Activated naive CD8-positive, alpha-beta T cell treated with anti-CD3 and anti-CD28 coated beads, Interleukin-2, amount 50 U/mL, for 24 hours (primary cell): ENCODE measurements at regions not wholly inside any gene's neighbourhood (a gene's known extent, or its start where the extent isn't known, plus 50 kb on each side); places are given as distances from the start of the nearest gene placed in this dataset.

Experiments used
- ATAC-seq: fragments of 150-1000 bp; cut with Tn5 transposase; one replicate; pipeline ENCODE4 v1.10.0; 2021
- DNase-seq: peaks from one replicate; pipeline ENCODE4 v3.0.0; 2021
- H3K27ac Mint-ChIP-seq: one replicate; pipeline ENCODE4 v1.8.0; 2021; ENCODE audit warnings: mild to moderate bottlenecking, mixed read lengths
- H3K27me3 Mint-ChIP-seq: one replicate; pipeline ENCODE4 v1.8.0; 2021; ENCODE audit warnings: mixed read lengths
- H3K36me3 Mint-ChIP-seq: one replicate; pipeline ENCODE4 v1.8.0; 2021; ENCODE audit warnings: low read depth, mixed read lengths
- H3K4me1 Mint-ChIP-seq: one replicate; pipeline ENCODE4 v1.8.0; 2021; ENCODE audit warnings: mixed read lengths
- H3K4me3 Mint-ChIP-seq: one replicate; pipeline ENCODE4 v1.8.0; 2021; ENCODE audit warnings: mild to moderate bottlenecking, moderate library complexity, mixed read lengths
- H3K9me3 Mint-ChIP-seq: one replicate; pipeline ENCODE4 v1.8.0; 2021; ENCODE audit warnings: mixed read lengths

- H3K9me3 Mint-ChIP-seq, result peaks cover under 1% of the 10 kb centered on the region
- no peak for DNase-seq
- no peaks in the 10 kb centered on the region for H3K27me3 Mint-ChIP-seq
- H3K27ac Mint-ChIP-seq, result no peak overlapping the region
- no peaks in the 10 kb centered on the region for H3K4me1 Mint-ChIP-seq
- H3K4me3 Mint-ChIP-seq, result no peak overlapping the region
- no peaks in the 10 kb centered on the region for H3K36me3 Mint-ChIP-seq
- no peak for ATAC-seq
These were observed 256.7 kb upstream of the CAMK1G start for GRCh38 chr1:209326831-209327230.

GRCh38 chr1:209328196-209328595 lies 255.3 kb upstream of the CAMK1G start:
- Mint-ChIP-seq H3K27ac (no peak overlapping the region), H3K9me3 (no peaks in the 10 kb centered on the region), H3K36me3 (no peaks in the 10 kb centered on the region), H3K4me3 (no peak overlapping the region), H3K27me3 (peaks cover 2% of the 10 kb centered on the region), H3K4me1 (no peaks in the 10 kb centered on the region)
- DNase-seq, result no peak
- ATAC-seq, result no peak

DNA sequence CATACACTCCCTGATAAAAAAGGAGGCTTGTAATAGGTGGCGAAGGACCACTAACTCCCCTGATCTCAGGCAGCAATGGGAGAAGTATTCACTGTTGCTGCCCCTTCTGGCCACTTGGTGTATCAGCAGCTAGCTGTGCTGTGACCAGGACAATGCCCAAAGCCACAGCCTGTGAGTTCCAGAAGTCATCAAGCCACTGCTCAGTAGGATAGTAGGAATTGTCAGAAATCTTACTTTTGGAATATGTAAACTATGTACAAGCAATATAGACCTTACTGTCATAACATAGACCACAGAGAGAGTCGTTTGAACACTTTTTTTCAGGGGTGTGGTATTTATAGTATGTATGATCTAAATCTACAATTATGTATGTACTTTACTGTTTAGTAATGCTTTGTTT lies 248.3 kb upstream of the CAMK1G start:
- Mint-ChIP-seq H3K4me1 (no peaks in the 10 kb centered on the region), H3K27me3 (peaks cover 10% of the 10 kb centered on the region), H3K9me3 (peaks cover 3% of the 10 kb centered on the region), H3K4me3 (no peak overlapping the region), H3K36me3 (no peaks in the 10 kb centered on the region), H3K27ac (no peak overlapping the region)
- ATAC-seq (no peak), DNase-seq (peak; percentile 10)

DNA sequence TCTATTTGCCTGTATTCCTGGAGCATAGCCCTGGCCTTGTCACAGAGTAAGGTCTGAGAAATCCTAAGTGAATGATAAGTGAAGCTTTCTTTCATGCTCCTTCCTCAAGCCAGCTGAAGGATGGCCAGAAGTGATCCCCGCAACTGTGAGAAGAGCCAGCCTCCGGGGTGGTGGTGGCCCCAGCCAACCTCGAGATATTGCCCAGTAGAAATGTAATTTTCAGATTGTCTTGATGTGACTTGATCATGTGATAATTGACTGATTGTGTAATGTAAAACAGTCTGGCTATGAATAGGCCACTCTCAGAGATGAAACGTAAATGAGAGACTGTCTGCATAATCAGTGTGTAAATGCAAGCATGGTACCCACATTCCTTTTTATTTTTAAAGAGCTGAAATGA lies 242.4 kb upstream of the CAMK1G start:
- no peaks in the 10 kb centered on the region for H3K27me3 Mint-ChIP-seq
- no peak overlapping the region for H3K27ac Mint-ChIP-seq
- DNase-seq (no peak), ATAC-seq (no peak)
- no peak overlapping the region for H3K4me3 Mint-ChIP-seq
- H3K9me3 Mint-ChIP-seq, result no peaks in the 10 kb centered on the region
- no peaks in the 10 kb centered on the region for H3K36me3 Mint-ChIP-seq
- no peaks in the 10 kb centered on the region for H3K4me1 Mint-ChIP-seq

- Mint-ChIP-seq H3K9me3 (no peaks in the 10 kb centered on the region), H3K27me3 (no peaks in the 10 kb centered on the region), H3K36me3 (no peaks in the 10 kb centered on the region), H3K4me1 (no peaks in the 10 kb centered on the region), H3K4me3 (no peak overlapping the region), H3K27ac (no peak overlapping the region)
- ATAC-seq, result no peak
- DNase-seq, result no peak
These were observed 241.7 kb upstream of the CAMK1G start for GRCh38 chr1:209341673-209342420.

DNA sequence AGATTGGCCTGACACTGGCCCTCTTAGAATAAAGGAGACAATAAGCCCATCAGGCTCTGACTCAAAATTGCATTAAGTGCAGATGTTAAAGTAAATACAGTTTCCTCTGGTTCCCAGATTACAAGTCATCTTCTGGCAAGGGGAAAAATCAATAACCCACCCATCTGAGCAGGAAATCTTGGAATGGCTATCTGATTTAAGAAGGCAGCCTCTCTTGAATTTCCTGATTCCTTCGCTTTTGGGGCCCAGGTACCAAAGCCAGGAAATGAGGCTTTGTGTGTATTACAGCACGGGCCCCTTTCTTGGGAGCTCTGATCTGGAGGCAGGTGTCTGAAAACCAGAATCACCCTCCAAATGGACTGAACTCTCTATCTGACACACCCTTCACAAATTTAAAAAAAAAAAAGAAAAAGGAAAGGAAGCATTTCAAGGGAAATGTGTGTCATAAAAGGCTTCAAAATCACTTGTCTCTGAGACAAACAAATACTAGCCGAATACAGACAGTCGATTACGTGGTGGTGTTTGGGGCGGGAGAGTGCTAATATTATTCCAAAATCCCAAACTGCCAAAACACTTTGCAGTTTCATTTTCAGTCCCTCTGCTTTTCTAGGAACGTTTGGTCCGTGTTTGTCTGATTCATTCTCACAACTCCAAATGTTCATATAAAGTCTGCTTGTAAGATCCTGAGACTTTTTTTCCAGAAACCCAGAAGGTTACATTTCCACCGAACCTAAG lies 240.9 kb upstream of the CAMK1G start:
- no peaks in the 10 kb centered on the region for H3K27me3 Mint-ChIP-seq
- H3K9me3 Mint-ChIP-seq, result no peaks in the 10 kb centered on the region
- ATAC-seq (no peak), DNase-seq (no peak)
- H3K4me3 Mint-ChIP-seq, result no peak overlapping the region
- H3K4me1 Mint-ChIP-seq, result no peaks in the 10 kb centered on the region
- H3K36me3 Mint-ChIP-seq, result no peaks in the 10 kb centered on the region
- H3K27ac Mint-ChIP-seq, result no peak overlapping the region

GRCh38 chr1:209343511-209343910 lies 240.0 kb upstream of the CAMK1G start:
- H3K36me3 Mint-ChIP-seq, result no peaks in the 10 kb centered on the region
- H3K27ac Mint-ChIP-seq, result no peak overlapping the region
- no peak for ATAC-seq
- no peak overlapping the region for H3K4me3 Mint-ChIP-seq
- no peak for DNase-seq
- H3K9me3 Mint-ChIP-seq, result no peaks in the 10 kb centered on the region
- no peaks in the 10 kb centered on the region for H3K27me3 Mint-ChIP-seq
- no peaks in the 10 kb centered on the region for H3K4me1 Mint-ChIP-seq

- ATAC-seq, result no peak
- Mint-ChIP-seq H3K4me1 (no peaks in the 10 kb centered on the region), H3K9me3 (no peaks in the 10 kb centered on the region), H3K36me3 (no peaks in the 10 kb centered on the region), H3K4me3 (no peak overlapping the region), H3K27me3 (no peaks in the 10 kb centered on the region), H3K27ac (no peak overlapping the region)
- DNase-seq, result no peak
These were observed 239.4 kb upstream of the CAMK1G start for GRCh38 chr1:209344156-209344555.

GRCh38 chr1:209349363-209350308 lies 233.9 kb upstream of the CAMK1G start:
- Mint-ChIP-seq H3K4me1 (no peaks in the 10 kb centered on the region), H3K4me3 (no peak overlapping the region), H3K36me3 (no peaks in the 10 kb centered on the region), H3K27ac (no peak overlapping the region), H3K27me3 (no peaks in the 10 kb centered on the region), H3K9me3 (no peaks in the 10 kb centered on the region)
- DNase-seq (no peak), ATAC-seq (no peak)

DNA sequence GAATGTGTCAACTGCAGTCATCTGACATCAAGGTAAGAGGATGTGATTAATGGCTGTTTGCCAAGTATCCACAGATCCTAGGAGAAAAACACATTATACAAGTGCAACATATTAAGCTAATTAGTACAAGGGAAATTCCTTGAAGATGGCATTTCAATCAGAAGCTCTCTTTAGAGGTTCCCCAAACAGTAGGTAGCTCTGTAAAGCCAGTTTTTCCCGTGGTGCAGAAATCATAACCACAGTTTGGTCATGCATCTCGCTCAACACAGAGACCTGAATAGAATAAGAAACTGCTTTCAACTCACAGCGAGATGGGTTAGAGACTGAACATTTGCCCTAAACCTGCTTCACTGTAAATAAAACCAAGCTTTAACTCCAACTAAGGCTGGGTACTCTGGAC lies 230.5 kb upstream of the CAMK1G start:
- Mint-ChIP-seq H3K9me3 (no peaks in the 10 kb centered on the region), H3K4me1 (no peaks in the 10 kb centered on the region), H3K36me3 (no peaks in the 10 kb centered on the region), H3K27me3 (no peaks in the 10 kb centered on the region), H3K27ac (no peak overlapping the region), H3K4me3 (no peak overlapping the region)
- DNase-seq (no peak), ATAC-seq (no peak)

DNA sequence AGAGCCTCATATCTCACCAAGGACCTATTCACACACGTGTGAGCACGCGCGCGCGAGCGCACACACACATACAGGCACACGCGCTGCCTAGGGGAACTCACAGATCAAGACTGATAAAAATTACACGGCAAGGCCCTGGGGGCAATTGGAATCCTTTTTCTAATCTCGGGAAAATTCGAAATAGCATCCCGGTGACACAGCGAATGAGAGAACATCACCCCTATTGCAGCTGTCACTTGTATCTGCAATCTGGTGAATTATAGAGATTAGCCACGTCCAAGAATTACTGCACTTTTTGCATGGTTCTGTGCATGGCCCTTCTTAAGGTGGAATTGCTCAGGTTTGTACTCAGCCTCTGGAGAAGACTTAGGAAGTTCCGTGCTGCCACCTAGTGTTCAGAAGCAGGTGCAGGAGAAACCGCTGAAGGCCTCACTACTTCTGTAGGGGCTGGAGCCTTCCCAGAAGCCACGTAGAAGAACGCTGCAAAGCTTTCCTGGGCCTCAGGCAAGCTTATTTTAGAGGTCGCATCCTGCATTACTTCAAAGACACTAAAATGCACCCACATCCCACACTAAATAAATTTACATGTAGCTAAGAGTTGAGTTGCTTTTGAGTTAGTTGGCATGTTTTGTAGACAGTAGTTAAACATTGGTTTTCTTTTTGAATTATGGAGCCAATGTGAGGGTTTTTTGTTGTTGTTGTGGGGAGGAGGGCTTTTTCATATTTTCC lies 229.2 kb upstream of the CAMK1G start:
- Mint-ChIP-seq H3K4me1 (no peaks in the 10 kb centered on the region), H3K27me3 (peaks cover 4% of the 10 kb centered on the region), H3K36me3 (no peaks in the 10 kb centered on the region), H3K9me3 (no peaks in the 10 kb centered on the region), H3K4me3 (no peak overlapping the region), H3K27ac (no peak overlapping the region)
- DNase-seq (peak; percentile 48), ATAC-seq (peak; percentile 81)

DNA sequence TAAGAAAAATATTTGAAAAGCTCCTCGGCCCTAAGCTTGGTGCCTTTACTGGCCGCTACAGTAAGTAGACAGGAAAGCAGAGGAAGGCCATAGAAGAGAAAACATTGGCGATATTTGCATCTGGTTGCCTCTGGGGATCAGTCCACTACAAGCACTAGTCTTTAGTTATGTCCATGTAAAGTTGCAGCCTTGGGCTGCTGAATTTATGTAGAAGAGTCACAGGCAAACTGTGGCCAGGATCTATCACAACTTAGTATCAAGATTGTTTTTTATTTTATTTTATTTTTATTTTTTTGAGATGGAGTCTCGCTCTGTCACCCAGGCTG lies 228.7 kb upstream of the CAMK1G start:
- no peak overlapping the region for H3K4me3 Mint-ChIP-seq
- H3K9me3 Mint-ChIP-seq, result no peaks in the 10 kb centered on the region
- H3K36me3 Mint-ChIP-seq, result no peaks in the 10 kb centered on the region
- H3K27ac Mint-ChIP-seq, result no peak overlapping the region
- peaks cover 4% of the 10 kb centered on the region for H3K27me3 Mint-ChIP-seq
- ATAC-seq, result no peak
- no peaks in the 10 kb centered on the region for H3K4me1 Mint-ChIP-seq
- no peak for DNase-seq

- no peak for DNase-seq
- Mint-ChIP-seq H3K9me3 (no peaks in the 10 kb centered on the region), H3K36me3 (no peaks in the 10 kb centered on the region), H3K4me3 (no peak overlapping the region), H3K27me3 (peaks cover 5% of the 10 kb centered on the region), H3K4me1 (no peaks in the 10 kb centered on the region), H3K27ac (no peak overlapping the region)
- ATAC-seq, result no peak
These were observed 228.1 kb upstream of the CAMK1G start for GRCh38 chr1:209355415-209355814.

GRCh38 chr1:209356976-209357377 lies 226.5 kb upstream of the CAMK1G start:
- ATAC-seq (no peak), DNase-seq (no peak)
- Mint-ChIP-seq H3K27me3 (peaks cover 6% of the 10 kb centered on the region), H3K4me1 (no peaks in the 10 kb centered on the region), H3K9me3 (no peaks in the 10 kb centered on the region), H3K27ac (no peak overlapping the region), H3K36me3 (no peaks in the 10 kb centered on the region), H3K4me3 (no peak overlapping the region)
